GM12878 (cell line): ENCODE measurements at regions not wholly inside any gene's neighbourhood (a gene's known extent, or its start where the extent isn't known, plus 50 kb on each side); places are given as distances from the start of the nearest gene placed in this dataset.

ENCODE experiments used
- ATAC-seq: fragments of 200-7000 bp; cut with Tn5 transposase; 3 replicates; pipeline ENCODE4 v1.9.1; 2020; ENCODE audit warnings: mild to moderate bottlenecking, moderate library complexity
- BruUV-seq: library from RNA; stranded (reverse); fragments of 400-500 nt; replicated peaks from 2 replicates; lab custom pipeline; 2021; lab: Mats Ljungman, UMichigan
- CTCF ChIA-PET: fragments of 300-600 bp; sonication (Branson Sonifier 250); formaldehyde crosslinking; extraction: SDS; loops from one replicate; lab custom pipeline; 2021; ENCODE audit warnings: inconsistent platforms; lab: Yijun Ruan, JAX
- POLR2A ChIA-PET: fragments of 350-600 bp; formaldehyde crosslinking; extraction: SDS; loops from one replicate; lab custom pipeline; 2021; ENCODE audit warnings: inconsistent platforms; lab: Charles Lee
- RAD21 ChIA-PET: fragments of 300-600 bp; sonication (Branson Sonifier 250); formaldehyde crosslinking; loops from one replicate; lab custom pipeline; 2023; ENCODE audit warnings: antibody characterized with exemption; ENCODE audit not compliant: unreplicated experiment; lab: Charles Lee
- SMC1A ChIA-PET: fragments of 300-600 bp; sonication (Branson Sonifier 250); formaldehyde crosslinking; loops from one replicate; lab custom pipeline; 2023; ENCODE audit not compliant: unreplicated experiment, uncharacterized antibody; lab: Charles Lee
- DNase-seq: peaks from one replicate; pipeline ENCODE4 v3.0.0-alpha.2; 2011; ENCODE audit warnings: low read depth, low spot score
- FAIRE-seq: peaks from 3 replicates; lab custom pipeline; 2011; peaks lifted over from hg19 to GRCh38; lab: Jason Lieb, UNC
- H2AFZ ChIP-seq: 2 replicates; pipeline ENCODE4 v1.6.0; 2011; ENCODE audit warnings: low read depth, low read length, control low read depth; ENCODE audit not compliant: control insufficient read depth
- H3K27ac ChIP-seq: 2 replicates; pipeline ENCODE4 v1.5.1; 2011; ENCODE audit warnings: control low read depth; ENCODE audit not compliant: control insufficient read depth, insufficient read depth
- H3K27me3 ChIP-seq, 2 experiments: replicated peaks in 1 of 2; 2 replicates each; pipeline versions ENCODE4 v1.6.0 to v1.6.1; 2011; ENCODE audit warnings: low read length in 1 of 2; ENCODE audit not compliant: control insufficient read depth in 2 of 2, insufficient read depth in 2 of 2
- H3K36me3 ChIP-seq, 2 experiments: 2 replicates each; pipeline ENCODE4 v1.5.1; 2011; ENCODE audit warnings: low read length in 1 of 2; ENCODE audit not compliant: control insufficient read depth in 2 of 2, insufficient read depth in 2 of 2
- H3K4me1 ChIP-seq: 2 replicates; pipeline ENCODE4 v1.6.1; 2011; ENCODE audit warnings: mild to moderate bottlenecking, low read length, moderate library complexity, mixed read lengths; ENCODE audit not compliant: control insufficient read depth, insufficient read depth
- H3K4me2 ChIP-seq: 2 replicates; pipeline ENCODE4 v1.6.0; 2011; ENCODE audit warnings: control low read depth; ENCODE audit not compliant: control insufficient read depth, insufficient read depth
- H3K4me3 ChIP-seq: fragments of 200-600 bp; sonication (generic); 2 replicates; pipeline ENCODE4 v1.5.1; 2016
- H3K79me2 ChIP-seq: 2 replicates; pipeline ENCODE4 v1.6.0; 2011; ENCODE audit warnings: low read length; ENCODE audit not compliant: control insufficient read depth, insufficient read depth
- H3K9ac ChIP-seq: 2 replicates; pipeline ENCODE4 v1.8.0; 2011; ENCODE audit warnings: low read length, control low read depth, mixed read lengths; ENCODE audit not compliant: control insufficient read depth, insufficient read depth
- H3K9me3 ChIP-seq: replicated peaks from 3 replicates; pipeline ENCODE4 v1.5.1; 2011; ENCODE audit warnings: mild to moderate bottlenecking, low read length; ENCODE audit not compliant: control insufficient read depth, insufficient read depth
- H4K20me1 ChIP-seq: 2 replicates; pipeline ENCODE4 v1.6.0; 2011; ENCODE audit not compliant: control insufficient read depth, insufficient read depth
- ATF7 ChIP-seq: fragments of 450-650 bp; IDR thresholded peaks from 2 replicates; pipeline ENCODE4 v1.6.1; 2016; ENCODE audit warnings: low read depth, mild to moderate bottlenecking
- NFIC ChIP-seq: IDR thresholded peaks from 2 replicates; pipeline ENCODE4 v1.6.1; 2012; ENCODE audit warnings: low read depth, mild to moderate bottlenecking, inconsistent platforms, low read length, moderate library complexity
- SMARCA5 ChIP-seq: fragments of 450-650 bp; IDR thresholded peaks from 2 replicates; pipeline ENCODE4 v1.6.1; 2017; ENCODE audit warnings: mild to moderate bottlenecking
- WGBS: methylation state at CpG from one replicate; pipeline ENCODE4 v1.1.6; 2016; ENCODE audit warnings: low lambda C conversion rate; ENCODE audit not compliant: insufficient replicate concordance, insufficient coverage; ENCODE audit errors: missing lambda C conversion rate; 5-methylcytosine and 5-hydroxymethylcytosine counted together
- in situ Hi-C: fragments of 300-500 bp; cut with MboI; formaldehyde crosslinking; loops from 9 replicates; pipeline ENCODE4 v1.14.3; 2018; ENCODE audit warnings: mixed read lengths
- intact Hi-C: fragments of 100-400 bp; cut with micrococcal nuclease; formaldehyde crosslinking; loops from one replicate; pipeline ENCODE4 v1.14.2; 2022; ENCODE audit not compliant: unreplicated experiment
- TF ChIP-seq, protein P1 (sequence below): IDR thresholded peaks from 2 replicates; pipeline ENCODE4 v1.6.1; 2012; ENCODE audit warnings: mild to moderate bottlenecking, low read depth, low read length
- TF ChIP-seq, protein P2 (sequence below): IDR thresholded peaks from 2 replicates; pipeline ENCODE4 v1.6.1; 2012; ENCODE audit warnings: low read length, inconsistent platforms
- TF ChIP-seq, protein P3 (sequence below), 3 experiments: IDR thresholded peaks in 2 of 3; conservative IDR thresholded peaks in 1 of 3; 2 replicates each; pipeline ENCODE4 v1.5.1; 2011; ENCODE audit warnings: low read depth in 3 of 3, low read length in 3 of 3, mild to moderate bottlenecking in 3 of 3, control low read depth in 2 of 3, moderate library complexity in 2 of 3, inconsistent platforms in 1 of 3, mixed read lengths in 1 of 3; ENCODE audit not compliant: control insufficient read depth in 2 of 3, insufficient read depth in 1 of 3; ENCODE audit errors: extremely low read depth in 1 of 3

DNA sequence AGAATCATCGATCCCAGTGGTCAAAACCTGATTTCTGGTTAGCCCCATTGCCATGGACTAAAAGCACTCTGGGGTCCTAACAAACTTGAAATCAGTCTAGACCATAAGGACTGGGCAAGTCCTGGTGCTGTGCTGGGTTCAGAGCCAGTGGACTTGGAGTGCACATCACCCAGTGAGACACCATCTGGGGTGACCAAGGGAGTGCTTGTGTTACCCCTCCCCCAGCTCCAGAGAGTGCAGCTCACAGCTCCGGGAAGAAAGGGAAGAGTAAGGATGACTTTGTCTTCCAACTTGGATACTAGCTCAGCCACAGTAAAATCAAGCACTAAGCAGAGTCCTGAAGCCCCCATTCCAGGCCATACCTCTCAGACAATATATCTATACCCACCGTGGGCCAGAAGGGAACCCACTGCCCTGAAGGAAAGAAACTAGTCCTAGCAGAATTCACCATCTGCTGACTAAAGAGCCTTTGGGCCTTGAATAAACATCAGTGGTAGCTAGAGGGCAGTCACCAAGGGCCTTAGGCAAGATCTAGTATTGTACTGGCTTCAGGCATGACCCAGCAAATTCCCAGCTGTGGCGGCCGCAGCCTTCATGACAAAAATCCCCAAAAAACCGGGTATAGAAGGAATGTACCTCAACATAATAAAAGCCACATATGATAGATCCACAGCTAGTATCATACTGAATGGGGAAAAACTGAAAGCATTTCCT, 153.5 kb upstream of the OGFRL1 start (continued):
- TF ChIP-seq, protein P1, sequence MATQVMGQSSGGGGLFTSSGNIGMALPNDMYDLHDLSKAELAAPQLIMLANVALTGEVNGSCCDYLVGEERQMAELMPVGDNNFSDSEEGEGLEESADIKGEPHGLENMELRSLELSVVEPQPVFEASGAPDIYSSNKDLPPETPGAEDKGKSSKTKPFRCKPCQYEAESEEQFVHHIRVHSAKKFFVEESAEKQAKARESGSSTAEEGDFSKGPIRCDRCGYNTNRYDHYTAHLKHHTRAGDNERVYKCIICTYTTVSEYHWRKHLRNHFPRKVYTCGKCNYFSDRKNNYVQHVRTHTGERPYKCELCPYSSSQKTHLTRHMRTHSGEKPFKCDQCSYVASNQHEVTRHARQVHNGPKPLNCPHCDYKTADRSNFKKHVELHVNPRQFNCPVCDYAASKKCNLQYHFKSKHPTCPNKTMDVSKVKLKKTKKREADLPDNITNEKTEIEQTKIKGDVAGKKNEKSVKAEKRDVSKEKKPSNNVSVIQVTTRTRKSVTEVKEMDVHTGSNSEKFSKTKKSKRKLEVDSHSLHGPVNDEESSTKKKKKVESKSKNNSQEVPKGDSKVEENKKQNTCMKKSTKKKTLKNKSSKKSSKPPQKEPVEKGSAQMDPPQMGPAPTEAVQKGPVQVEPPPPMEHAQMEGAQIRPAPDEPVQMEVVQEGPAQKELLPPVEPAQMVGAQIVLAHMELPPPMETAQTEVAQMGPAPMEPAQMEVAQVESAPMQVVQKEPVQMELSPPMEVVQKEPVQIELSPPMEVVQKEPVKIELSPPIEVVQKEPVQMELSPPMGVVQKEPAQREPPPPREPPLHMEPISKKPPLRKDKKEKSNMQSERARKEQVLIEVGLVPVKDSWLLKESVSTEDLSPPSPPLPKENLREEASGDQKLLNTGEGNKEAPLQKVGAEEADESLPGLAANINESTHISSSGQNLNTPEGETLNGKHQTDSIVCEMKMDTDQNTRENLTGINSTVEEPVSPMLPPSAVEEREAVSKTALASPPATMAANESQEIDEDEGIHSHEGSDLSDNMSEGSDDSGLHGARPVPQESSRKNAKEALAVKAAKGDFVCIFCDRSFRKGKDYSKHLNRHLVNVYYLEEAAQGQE = no peak
- TF ChIP-seq, protein P2, sequence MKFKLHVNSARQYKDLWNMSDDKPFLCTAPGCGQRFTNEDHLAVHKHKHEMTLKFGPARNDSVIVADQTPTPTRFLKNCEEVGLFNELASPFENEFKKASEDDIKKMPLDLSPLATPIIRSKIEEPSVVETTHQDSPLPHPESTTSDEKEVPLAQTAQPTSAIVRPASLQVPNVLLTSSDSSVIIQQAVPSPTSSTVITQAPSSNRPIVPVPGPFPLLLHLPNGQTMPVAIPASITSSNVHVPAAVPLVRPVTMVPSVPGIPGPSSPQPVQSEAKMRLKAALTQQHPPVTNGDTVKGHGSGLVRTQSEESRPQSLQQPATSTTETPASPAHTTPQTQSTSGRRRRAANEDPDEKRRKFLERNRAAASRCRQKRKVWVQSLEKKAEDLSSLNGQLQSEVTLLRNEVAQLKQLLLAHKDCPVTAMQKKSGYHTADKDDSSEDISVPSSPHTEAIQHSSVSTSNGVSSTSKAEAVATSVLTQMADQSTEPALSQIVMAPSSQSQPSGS = no peak

DNA sequence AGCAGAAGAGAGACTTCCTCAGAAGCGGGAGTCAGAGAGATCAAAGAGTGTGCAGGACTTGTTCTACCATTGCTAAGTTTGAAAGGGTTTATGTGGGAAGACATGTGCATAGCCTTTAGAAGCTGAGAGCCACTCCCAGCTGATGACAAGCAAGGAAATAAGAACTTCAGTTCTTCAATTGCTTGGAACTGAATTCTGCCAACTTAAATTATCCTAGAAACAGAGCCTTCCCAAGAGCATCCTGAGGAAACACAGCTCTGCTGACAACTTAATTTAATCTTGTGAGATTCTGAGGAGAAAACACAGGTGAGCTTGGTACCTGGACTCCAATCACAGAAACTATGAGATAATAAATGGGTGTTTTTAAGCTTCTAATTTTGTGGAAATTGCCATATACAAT, 150.6 kb upstream of the OGFRL1 start:
- H3K9me3 ChIP-seq = no peaks in the 10 kb centered on the region
- no peak overlapping the region for H3K27ac ChIP-seq
- H3K9ac ChIP-seq = no peak overlapping the region
- intact Hi-C loops = no loop called here
- no peak overlapping the region for H3K4me3 ChIP-seq
- no peak for FAIRE-seq
- in situ Hi-C loops = no loop called here
- no peaks in the 10 kb centered on the region for H3K79me2 ChIP-seq
- no peaks in the 10 kb centered on the region for H3K36me3 ChIP-seq
- no peak for DNase-seq
- 4% methylated on average over 1 of the region's 1 CpG for whole genome bisulfite sequencing
- POLR2A ChIA-PET = no interaction called here
- H3K4me2 ChIP-seq = no peak overlapping the region
- no TSS peak for BruUV-seq
- TF ChIP-seq ATF7 (no peak), SMARCA5 (no peak), NFIC (no peak)
- TF ChIP-seq, protein P3, sequence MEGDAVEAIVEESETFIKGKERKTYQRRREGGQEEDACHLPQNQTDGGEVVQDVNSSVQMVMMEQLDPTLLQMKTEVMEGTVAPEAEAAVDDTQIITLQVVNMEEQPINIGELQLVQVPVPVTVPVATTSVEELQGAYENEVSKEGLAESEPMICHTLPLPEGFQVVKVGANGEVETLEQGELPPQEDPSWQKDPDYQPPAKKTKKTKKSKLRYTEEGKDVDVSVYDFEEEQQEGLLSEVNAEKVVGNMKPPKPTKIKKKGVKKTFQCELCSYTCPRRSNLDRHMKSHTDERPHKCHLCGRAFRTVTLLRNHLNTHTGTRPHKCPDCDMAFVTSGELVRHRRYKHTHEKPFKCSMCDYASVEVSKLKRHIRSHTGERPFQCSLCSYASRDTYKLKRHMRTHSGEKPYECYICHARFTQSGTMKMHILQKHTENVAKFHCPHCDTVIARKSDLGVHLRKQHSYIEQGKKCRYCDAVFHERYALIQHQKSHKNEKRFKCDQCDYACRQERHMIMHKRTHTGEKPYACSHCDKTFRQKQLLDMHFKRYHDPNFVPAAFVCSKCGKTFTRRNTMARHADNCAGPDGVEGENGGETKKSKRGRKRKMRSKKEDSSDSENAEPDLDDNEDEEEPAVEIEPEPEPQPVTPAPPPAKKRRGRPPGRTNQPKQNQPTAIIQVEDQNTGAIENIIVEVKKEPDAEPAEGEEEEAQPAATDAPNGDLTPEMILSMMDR (IDR thresholded peaks at IDR 0.05 in 2 of 3, conservative IDR thresholded peaks at IDR 0.05 in 1 of 3; ENCODE audit: control insufficient read depth in 2 of 3, extremely low read depth in 1 of 3, insufficient read depth in 1 of 3, low read depth in 3 of 3, low read length in 3 of 3) = no peak
- TF ChIP-seq, protein P1 = no peak
- CTCF ChIA-PET = no interaction called here
- SMC1A ChIA-PET = no interaction called here
- no peaks in the 10 kb centered on the region for H4K20me1 ChIP-seq
- ATAC-seq = no peak
- RAD21 ChIA-PET = interaction anchor here (1.0 kb wide), 1 partner anchor 150 kb away, joined by 3 read pairs; no protein-coding TSS in a partner anchor
- no peak overlapping the region for H2AFZ ChIP-seq
- no peaks in the 10 kb centered on the region for H3K27me3 ChIP-seq
- no peaks in the 10 kb centered on the region for H3K4me1 ChIP-seq
